ENCODE measurements at regions not wholly inside any gene's neighbourhood (a gene's known extent, or its start where the extent isn't known, plus 50 kb on each side); places are given as distances from the start of the nearest gene placed in this dataset.

GRCh38 chr11:79931692-79932091 is 490.9 kb upstream of the TENM4 start:
- no peak for ATAC-seq
- TF ChIP-seq PPARA (CRISPR knock-in tag; IDR thresholded peaks at IDR 0.05; ENCODE audit: borderline replicate concordance): no peak
- TF ChIP-seq, protein P1, sequence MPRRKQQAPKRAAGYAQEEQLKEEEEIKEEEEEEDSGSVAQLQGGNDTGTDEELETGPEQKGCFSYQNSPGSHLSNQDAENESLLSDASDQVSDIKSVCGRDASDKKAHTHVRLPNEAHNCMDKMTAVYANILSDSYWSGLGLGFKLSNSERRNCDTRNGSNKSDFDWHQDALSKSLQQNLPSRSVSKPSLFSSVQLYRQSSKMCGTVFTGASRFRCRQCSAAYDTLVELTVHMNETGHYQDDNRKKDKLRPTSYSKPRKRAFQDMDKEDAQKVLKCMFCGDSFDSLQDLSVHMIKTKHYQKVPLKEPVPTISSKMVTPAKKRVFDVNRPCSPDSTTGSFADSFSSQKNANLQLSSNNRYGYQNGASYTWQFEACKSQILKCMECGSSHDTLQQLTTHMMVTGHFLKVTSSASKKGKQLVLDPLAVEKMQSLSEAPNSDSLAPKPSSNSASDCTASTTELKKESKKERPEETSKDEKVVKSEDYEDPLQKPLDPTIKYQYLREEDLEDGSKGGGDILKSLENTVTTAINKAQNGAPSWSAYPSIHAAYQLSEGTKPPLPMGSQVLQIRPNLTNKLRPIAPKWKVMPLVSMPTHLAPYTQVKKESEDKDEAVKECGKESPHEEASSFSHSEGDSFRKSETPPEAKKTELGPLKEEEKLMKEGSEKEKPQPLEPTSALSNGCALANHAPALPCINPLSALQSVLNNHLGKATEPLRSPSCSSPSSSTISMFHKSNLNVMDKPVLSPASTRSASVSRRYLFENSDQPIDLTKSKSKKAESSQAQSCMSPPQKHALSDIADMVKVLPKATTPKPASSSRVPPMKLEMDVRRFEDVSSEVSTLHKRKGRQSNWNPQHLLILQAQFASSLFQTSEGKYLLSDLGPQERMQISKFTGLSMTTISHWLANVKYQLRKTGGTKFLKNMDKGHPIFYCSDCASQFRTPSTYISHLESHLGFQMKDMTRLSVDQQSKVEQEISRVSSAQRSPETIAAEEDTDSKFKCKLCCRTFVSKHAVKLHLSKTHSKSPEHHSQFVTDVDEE (CRISPR knock-in tag; IDR thresholded peaks at IDR 0.05): no peak
- TF ChIP-seq SNAI2 (CRISPR knock-in tag; IDR thresholded peaks at IDR 0.05): no peak
- no peak for TF ChIP-seq POU6F1 (CRISPR knock-in tag; IDR thresholded peaks at IDR 0.05; ENCODE audit: borderline replicate concordance, low read depth)
- no peak for TF ChIP-seq OSR1 (CRISPR knock-in tag; IDR thresholded peaks at IDR 0.05)
- no peak for TF ChIP-seq ZNF70 (CRISPR knock-in tag; IDR thresholded peaks at IDR 0.05)
- TF ChIP-seq, protein P2, sequence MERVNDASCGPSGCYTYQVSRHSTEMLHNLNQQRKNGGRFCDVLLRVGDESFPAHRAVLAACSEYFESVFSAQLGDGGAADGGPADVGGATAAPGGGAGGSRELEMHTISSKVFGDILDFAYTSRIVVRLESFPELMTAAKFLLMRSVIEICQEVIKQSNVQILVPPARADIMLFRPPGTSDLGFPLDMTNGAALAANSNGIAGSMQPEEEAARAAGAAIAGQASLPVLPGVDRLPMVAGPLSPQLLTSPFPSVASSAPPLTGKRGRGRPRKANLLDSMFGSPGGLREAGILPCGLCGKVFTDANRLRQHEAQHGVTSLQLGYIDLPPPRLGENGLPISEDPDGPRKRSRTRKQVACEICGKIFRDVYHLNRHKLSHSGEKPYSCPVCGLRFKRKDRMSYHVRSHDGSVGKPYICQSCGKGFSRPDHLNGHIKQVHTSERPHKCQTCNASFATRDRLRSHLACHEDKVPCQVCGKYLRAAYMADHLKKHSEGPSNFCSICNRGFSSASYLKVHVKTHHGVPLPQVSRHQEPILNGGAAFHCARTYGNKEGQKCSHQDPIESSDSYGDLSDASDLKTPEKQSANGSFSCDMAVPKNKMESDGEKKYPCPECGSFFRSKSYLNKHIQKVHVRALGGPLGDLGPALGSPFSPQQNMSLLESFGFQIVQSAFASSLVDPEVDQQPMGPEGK (CRISPR knock-in tag; IDR thresholded peaks at IDR 0.05; ENCODE audit: borderline replicate concordance): no peak
- no peak for TF ChIP-seq ESRRG (CRISPR knock-in tag; IDR thresholded peaks at IDR 0.05)
- TF ChIP-seq RARB (CRISPR knock-in tag; IDR thresholded peaks at IDR 0.05): no peak
- no peak for TF ChIP-seq TOX (CRISPR knock-in tag; IDR thresholded peaks at IDR 0.05; ENCODE audit: borderline replicate concordance)
- TF ChIP-seq BACH2 (CRISPR knock-in tag; IDR thresholded peaks at IDR 0.05; ENCODE audit: borderline replicate concordance): no peak
- no peak for TF ChIP-seq ZC3H10 (CRISPR knock-in tag; IDR thresholded peaks at IDR 0.05)
- no peak for TF ChIP-seq CSDC2 (CRISPR knock-in tag; IDR thresholded peaks at IDR 0.05)
- no peak for TF ChIP-seq ZFP30 (CRISPR knock-in tag; IDR thresholded peaks at IDR 0.05)

DNA sequence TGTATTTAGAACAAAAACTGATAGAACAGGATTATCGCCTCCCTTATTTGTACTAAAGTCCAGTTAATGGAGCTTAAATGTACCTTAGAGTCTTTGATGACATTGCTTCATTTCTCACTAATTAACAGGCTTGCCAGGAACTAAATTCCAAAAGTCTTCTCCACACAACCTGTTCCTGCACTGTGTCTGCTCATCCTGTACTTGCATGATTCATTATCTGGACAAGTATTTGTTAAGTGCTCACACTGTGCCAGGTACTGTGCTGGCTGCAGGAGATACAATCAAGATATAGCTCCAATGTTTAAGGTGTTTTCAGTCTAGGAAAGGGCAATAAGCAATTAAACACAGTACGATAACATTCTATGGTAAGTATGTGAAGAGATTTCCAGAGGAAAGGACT is 485.9 kb upstream of the TENM4 start:
- no peak for TF ChIP-seq ISL1 (CRISPR knock-in tag; IDR thresholded peaks at IDR 0.05)
- no peak for TF ChIP-seq ESRRG (CRISPR knock-in tag; IDR thresholded peaks at IDR 0.05)
- no peak for TF ChIP-seq ZC3H10 (CRISPR knock-in tag; IDR thresholded peaks at IDR 0.05)
- TF ChIP-seq, protein P2 (CRISPR knock-in tag; IDR thresholded peaks at IDR 0.05; ENCODE audit: borderline replicate concordance): no peak
- no peak for TF ChIP-seq CSRNP3 (CRISPR knock-in tag; IDR thresholded peaks at IDR 0.05)
- no peak for TF ChIP-seq SNAI2 (CRISPR knock-in tag; IDR thresholded peaks at IDR 0.05)
- TF ChIP-seq OSR1 (CRISPR knock-in tag; IDR thresholded peaks at IDR 0.05): no peak
- no peak for TF ChIP-seq TCF4 (CRISPR knock-in tag; IDR thresholded peaks at IDR 0.05; ENCODE audit: borderline replicate concordance)
- no peak for TF ChIP-seq ZFP3 (CRISPR knock-in tag; IDR thresholded peaks at IDR 0.05)
- TF ChIP-seq TOX (CRISPR knock-in tag; IDR thresholded peaks at IDR 0.05; ENCODE audit: borderline replicate concordance): no peak
- TF ChIP-seq ZNF565 (CRISPR knock-in tag; conservative IDR thresholded peaks at IDR 0.05; ENCODE audit: low read depth): no peak
- TF ChIP-seq BACH2 (CRISPR knock-in tag; IDR thresholded peaks at IDR 0.05; ENCODE audit: borderline replicate concordance): no peak
- no peak for TF ChIP-seq ZFP30 (CRISPR knock-in tag; IDR thresholded peaks at IDR 0.05)
- TF ChIP-seq, protein P3, sequence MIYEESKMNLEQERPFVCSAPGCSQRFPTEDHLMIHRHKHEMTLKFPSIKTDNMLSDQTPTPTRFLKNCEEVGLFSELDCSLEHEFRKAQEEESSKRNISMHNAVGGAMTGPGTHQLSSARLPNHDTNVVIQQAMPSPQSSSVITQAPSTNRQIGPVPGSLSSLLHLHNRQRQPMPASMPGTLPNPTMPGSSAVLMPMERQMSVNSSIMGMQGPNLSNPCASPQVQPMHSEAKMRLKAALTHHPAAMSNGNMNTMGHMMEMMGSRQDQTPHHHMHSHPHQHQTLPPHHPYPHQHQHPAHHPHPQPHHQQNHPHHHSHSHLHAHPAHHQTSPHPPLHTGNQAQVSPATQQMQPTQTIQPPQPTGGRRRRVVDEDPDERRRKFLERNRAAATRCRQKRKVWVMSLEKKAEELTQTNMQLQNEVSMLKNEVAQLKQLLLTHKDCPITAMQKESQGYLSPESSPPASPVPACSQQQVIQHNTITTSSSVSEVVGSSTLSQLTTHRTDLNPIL (CRISPR knock-in tag; IDR thresholded peaks at IDR 0.05; ENCODE audit: low read depth): no peak
- no peak for ATAC-seq

Measured in SK-N-SH treated with all-trans-retinoic acid at 6 μM for 48 hours (cell line).